Heart left ventricle (tissue), 16 donors: ENCODE measurements at regions not wholly inside any gene's neighbourhood (a gene's known extent, or its start where the extent isn't known, plus 50 kb on each side); places are given as distances from the start of the nearest gene placed in this dataset.

Experiments
- ATAC-seq, 4 donors: fragments of 200-7000 bp; cut with Tn5 transposase; one replicate each; pipeline ENCODE4 v1.9.1; 2020 to 2022; ENCODE audit warnings: moderate library complexity in 4 of 4, mild to moderate bottlenecking in 3 of 4, moderate number of reproducible peaks in 1 of 4
- DNase-seq, 5 donors: peaks; one replicate each; pipeline ENCODE4 v3.0.0-alpha.2; 2020
- H3K27ac ChIP-seq, 12 donors: fragments of 200-600 bp; sonication (generic) in 4 of 12; one replicate each; pipeline versions ENCODE4 v1.5.0 to v1.8.0; 2016 to 2022; ENCODE audit warnings: mild to moderate bottlenecking in 2 of 12
- H3K27me3 ChIP-seq, 9 donors: fragments of 200-600 bp; sonication (generic) in 2 of 9; one replicate each; pipeline versions ENCODE4 v1.5.1 to v1.8.0; 2016 to 2022; ENCODE audit warnings: mild to moderate bottlenecking in 3 of 9
- H3K36me3 ChIP-seq, 9 donors: fragments of 200-600 bp; sonication (generic) in 2 of 9; one replicate each; pipeline versions ENCODE4 v1.5.0 to v1.8.0; 2018 to 2022; ENCODE audit warnings: mild to moderate bottlenecking in 2 of 9
- H3K4me1 ChIP-seq, 12 donors: fragments of 200-600 bp; sonication (generic) in 4 of 12; one replicate each; pipeline versions ENCODE4 v1.5.0 to v1.8.0; 2016 to 2022; ENCODE audit warnings: mild to moderate bottlenecking in 3 of 12
- H3K4me3 ChIP-seq, 12 donors: fragments of 200-600 bp; sonication (generic) in 4 of 12; one replicate each; pipeline versions ENCODE4 v1.5.0 to v1.8.0; 2017 to 2022; ENCODE audit warnings: mild to moderate bottlenecking in 9 of 12, moderate library complexity in 4 of 12
- H3K9me3 ChIP-seq, 12 donors: fragments of 200-600 bp; sonication (generic) in 4 of 12; one replicate each; pipeline versions ENCODE4 v1.5.0 to v1.8.0; 2016 to 2022; ENCODE audit warnings: mild to moderate bottlenecking in 1 of 12
- POLR2A ChIP-seq, 2 donors: fragments of 450-650 bp; IDR thresholded peaks; one replicate each; pipeline ENCODE4 v1.6.1; 2017; ENCODE audit warnings: antibody characterized with exemption in 2 of 2, mild to moderate bottlenecking in 2 of 2, moderate library complexity in 2 of 2
- WGBS, 4 donors: extraction: QIAGEN DNeasy Blood & Tissue Kit in 2 of 4; methylation state at CpG; one replicate each; pipeline versions ENCODE4 v1.1.5 to v1.1.7; 2013 to 2018; 5-methylcytosine and 5-hydroxymethylcytosine counted together
- intact Hi-C, 10 donors: fragments of 100-400 bp; cut with DNase I; formaldehyde crosslinking; loops; one replicate each; pipeline versions ENCODE4 v1.11.1 to v1.14.2; 2022
- TF ChIP-seq, protein P1 (sequence below), 12 donors: fragments of 200-600 bp; sonication (generic) in 4 of 12; IDR thresholded peaks; one replicate each; pipeline versions ENCODE4 v1.5.0 to v1.8.0; 2018 to 2022; ENCODE audit warnings: antibody characterized with exemption in 12 of 12, mild to moderate bottlenecking in 5 of 12
- donor health status: ischemic (EF 13 %, LVEDD 7.1; RV severe dilation, severe dysfunction).
- donor health status: healthy with polysubstance abuse.
- donor health status: DM: no; HTN: yes; CAD: no.
- donor health status: DM: no; HTN: no; CAD: no.
- donor health status: ischemic (EF 25% LVEDD 6.9; RV normal size, moderate dysfunction).
- donor health status: ischemic (EF 25% LVEDD 5.7; RV mildly dilated, moderate dysfunction).
- donor health status: healthy.
- donor health status: DM: yes; HTN: yes; CAD: no.
- donor health status: ischemic (EF 35%, LVEDD 5.7; RV mildly dilated, moderate dysfunction).
- donor health status: nonischemic (EF 11% LVEDD 7.7; RV severe dilation, severe dysfunction).
- donor health status: DM: yes; HTN: yes; CAD: no.
- donor health status: PGD.
- donor health status: ischemic (EF 29% LVEDD 5.4; RV normal size, mild dysfunction).
- donor health status: nonischemic (EF 23%, LVEDD 6.1; RV moderate dilation, normal function).

DNA sequence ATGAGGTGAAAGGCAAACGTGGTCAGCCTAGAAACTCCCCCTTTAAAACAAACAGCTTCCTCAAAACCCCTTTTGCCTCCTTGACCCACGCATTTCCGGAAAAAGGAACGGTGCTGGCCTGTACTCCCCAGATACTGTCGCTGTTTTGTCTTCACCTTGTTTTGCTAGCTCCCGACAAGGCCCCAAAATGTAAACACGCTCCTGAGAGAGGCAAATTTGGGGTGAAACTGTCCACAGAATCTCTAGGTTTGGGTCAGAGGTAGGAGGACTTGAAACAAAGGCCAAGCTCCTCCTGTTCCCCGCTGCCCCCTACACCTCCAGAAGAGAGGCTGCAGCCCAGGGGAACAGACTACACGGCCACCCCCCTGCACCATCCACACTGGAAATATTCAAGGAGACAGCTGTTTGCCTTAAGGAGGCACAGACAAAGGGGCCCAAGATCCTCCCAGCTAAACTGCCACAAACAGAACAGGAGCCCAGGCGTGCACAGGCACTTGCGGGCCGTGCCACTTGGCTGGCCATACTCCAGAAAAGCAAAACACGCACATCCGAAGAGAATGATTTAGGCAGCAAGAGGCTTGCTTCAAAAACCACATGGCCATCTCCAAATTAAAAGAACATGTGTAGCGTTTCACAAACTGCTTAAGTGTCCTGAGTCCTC lies 160.5 kb upstream of the GRK3 start:
- Histone ChIP-seq H3K27me3 (no peaks in the 10 kb centered on the region), H3K36me3 (no peaks in the 10 kb centered on the region), H3K27ac (peak overlapping the region; percentile 41 to 97 (median 88)), H3K9me3 (no peaks in the 10 kb centered on the region), H3K4me1 (peaks cover 16 to 56% (median 45%) of the 10 kb centered on the region in 12 donors), H3K4me3 (peak overlapping the region; percentile 53 to 87 (median 72))
- ATAC-seq (peak in 1 of 4 donors; percentile 2), DNase-seq (no peak)
- intact Hi-C loops: loop anchor here in 6 of 10 donors (1.0 to 5.0 kb wide), 4 partner anchors 37 to 43 kb away; no protein-coding TSS in a partner anchor
- WGBS, 4 donors: 11 to 21% (median 16%) methylated on average over 15 of the region's 15 CpGs
- no peak for TF ChIP-seq POLR2A (IDR thresholded peaks at IDR 0.05)
- TF ChIP-seq, protein P1, sequence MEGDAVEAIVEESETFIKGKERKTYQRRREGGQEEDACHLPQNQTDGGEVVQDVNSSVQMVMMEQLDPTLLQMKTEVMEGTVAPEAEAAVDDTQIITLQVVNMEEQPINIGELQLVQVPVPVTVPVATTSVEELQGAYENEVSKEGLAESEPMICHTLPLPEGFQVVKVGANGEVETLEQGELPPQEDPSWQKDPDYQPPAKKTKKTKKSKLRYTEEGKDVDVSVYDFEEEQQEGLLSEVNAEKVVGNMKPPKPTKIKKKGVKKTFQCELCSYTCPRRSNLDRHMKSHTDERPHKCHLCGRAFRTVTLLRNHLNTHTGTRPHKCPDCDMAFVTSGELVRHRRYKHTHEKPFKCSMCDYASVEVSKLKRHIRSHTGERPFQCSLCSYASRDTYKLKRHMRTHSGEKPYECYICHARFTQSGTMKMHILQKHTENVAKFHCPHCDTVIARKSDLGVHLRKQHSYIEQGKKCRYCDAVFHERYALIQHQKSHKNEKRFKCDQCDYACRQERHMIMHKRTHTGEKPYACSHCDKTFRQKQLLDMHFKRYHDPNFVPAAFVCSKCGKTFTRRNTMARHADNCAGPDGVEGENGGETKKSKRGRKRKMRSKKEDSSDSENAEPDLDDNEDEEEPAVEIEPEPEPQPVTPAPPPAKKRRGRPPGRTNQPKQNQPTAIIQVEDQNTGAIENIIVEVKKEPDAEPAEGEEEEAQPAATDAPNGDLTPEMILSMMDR (IDR thresholded peaks at IDR 0.05): no peak

DNA sequence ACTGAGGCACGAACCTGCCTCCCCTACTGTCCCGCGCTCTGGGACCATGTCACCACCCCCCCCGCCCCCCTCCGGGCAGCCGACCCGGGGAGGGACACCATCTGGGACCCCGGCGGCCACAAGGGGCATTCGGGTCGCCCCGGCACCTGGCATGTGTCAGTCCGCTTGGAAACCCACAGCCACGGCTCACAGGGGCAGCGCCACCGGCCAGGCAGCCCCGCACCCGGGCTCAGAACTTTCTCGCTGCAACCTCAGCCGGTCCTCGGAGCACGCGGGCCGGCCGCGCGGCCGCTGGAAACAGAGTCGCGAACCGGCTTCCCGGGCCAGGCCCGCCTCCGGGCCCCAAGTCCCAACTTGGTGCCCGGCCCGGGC lies 159.9 kb upstream of the GRK3 start:
- no peaks in the 10 kb centered on the region for H3K9me3 ChIP-seq
- H3K27ac ChIP-seq: peak overlapping the region; percentile 69 to 97 (median 88)
- ATAC-seq: no peak
- H3K4me1 ChIP-seq: peaks cover 16 to 56% (median 45%) of the 10 kb centered on the region in 12 donors
- TF ChIP-seq, protein P1 (IDR thresholded peaks at IDR 0.05): no peak
- TF ChIP-seq POLR2A (IDR thresholded peaks at IDR 0.05): no peak
- H3K36me3 ChIP-seq: no peaks in the 10 kb centered on the region
- intact Hi-C loops: loop anchor here in 6 of 10 donors (5.0 kb wide), 3 partner anchors 37 to 43 kb away; no protein-coding TSS in a partner anchor
- peak overlapping the region; percentile 53 to 87 (median 72) for H3K4me3 ChIP-seq
- H3K27me3 ChIP-seq: no peaks in the 10 kb centered on the region
- peak in 1 of 5 donors; percentile 80 for DNase-seq
- 0 to 2% (median 1%) methylated on average over 20 to 36 of the region's 36 CpGs for WGBS, 4 donors

DNA sequence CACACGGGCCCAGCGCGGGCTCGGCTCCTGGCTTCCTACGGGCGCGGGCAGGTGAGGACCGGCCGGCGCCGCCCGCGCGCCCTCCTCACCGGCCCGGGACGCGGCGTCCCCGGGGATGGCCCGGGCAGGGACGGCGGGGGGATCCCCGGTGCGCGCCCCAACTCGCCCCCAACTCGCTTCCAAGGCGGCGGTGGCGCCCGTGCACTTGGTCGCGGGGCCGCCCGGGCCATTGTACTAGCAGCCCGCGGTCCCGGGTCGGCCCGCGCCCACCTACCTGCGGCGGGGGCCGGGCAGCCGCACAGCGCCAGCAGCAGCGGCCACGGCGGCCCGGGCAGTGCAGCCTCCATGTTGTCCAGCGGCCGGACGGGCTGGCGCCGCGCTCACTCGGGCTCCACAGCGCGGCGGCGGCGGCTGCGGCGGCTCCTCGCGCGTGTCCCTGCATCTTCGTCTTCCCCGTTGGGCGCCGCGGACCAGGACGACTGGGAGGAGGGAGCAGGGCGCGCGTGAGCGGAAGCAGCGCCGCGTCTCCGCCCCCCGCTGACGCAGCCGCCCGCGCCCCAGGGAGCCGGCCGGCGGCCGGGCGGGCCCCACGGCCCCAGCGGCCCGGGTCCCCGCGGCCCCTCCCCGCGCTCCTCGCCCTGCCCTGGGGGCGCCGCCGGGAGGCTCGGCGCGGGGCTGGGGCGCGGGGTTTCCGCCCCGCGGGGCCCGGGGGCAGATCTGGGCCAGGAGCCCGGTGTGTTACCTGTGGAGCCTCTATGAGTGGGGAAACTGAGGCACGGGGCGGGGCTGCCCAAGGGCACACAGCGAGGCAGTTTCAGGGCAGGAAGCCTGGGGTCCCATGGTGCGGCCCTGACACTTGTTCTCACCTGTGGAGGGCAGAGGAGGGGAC lies 159.3 kb upstream of the GRK3 start:
- intact Hi-C loops: loop anchor here in 8 of 10 donors (1.0 to 5.0 kb wide), 4 partner anchors 38 to 43 kb away; no protein-coding TSS in a partner anchor
- ATAC-seq (peak; percentile 38 to 80 (median 68)), DNase-seq (peak; percentile 84 to 95 (median 89))
- no peaks in the 10 kb centered on the region for H3K36me3 ChIP-seq
- H3K27ac ChIP-seq: peak overlapping the region; percentile 69 to 97 (median 88)
- 0 to 3% (median 1%) methylated on average over 21 to 117 of the region's 117 CpGs for WGBS, 4 donors
- no peaks in the 10 kb centered on the region for H3K9me3 ChIP-seq
- peaks cover 16 to 55% (median 44%) of the 10 kb centered on the region in 12 donors for H3K4me1 ChIP-seq
- no peaks in the 10 kb centered on the region for H3K27me3 ChIP-seq
- peak overlapping the region; percentile 53 to 87 (median 72) for H3K4me3 ChIP-seq
- TF ChIP-seq, protein P1 (IDR thresholded peaks at IDR 0.05): no peak
- peak in 1 of 2 donors; percentile 78 for TF ChIP-seq POLR2A (IDR thresholded peaks at IDR 0.05)
